Keratinocyte (primary cell): ENCODE measurements at regions not wholly inside any gene's neighbourhood (a gene's known extent, or its start where the extent isn't known, plus 50 kb on each side); places are given as distances from the start of the nearest gene placed in this dataset.
A peak's percentile ranks its signal among the peaks of the same experiment; 100 is the strongest.

Experiments used
- DNase-seq: peaks from one replicate; pipeline ENCODE4 v3.0.0-alpha.2; 2011; ENCODE audit warnings: low read depth, missing footprints, low spot score
- FAIRE-seq: peaks from 2 replicates; lab custom pipeline; 2011; peaks lifted over from hg19 to GRCh38; lab: Jason Lieb, UNC
- H2AFZ ChIP-seq: 2 replicates; pipeline ENCODE4 v1.6.0; 2012; ENCODE audit warnings: low read length, control low read depth, inconsistent platforms; ENCODE audit not compliant: control insufficient read depth
- H3K27ac ChIP-seq: 2 replicates; pipeline ENCODE4 v1.5.1; 2011; ENCODE audit warnings: low read length; ENCODE audit not compliant: control insufficient read depth, insufficient read depth
- H3K27me3 ChIP-seq: 3 replicates; pipeline ENCODE4 v1.6.0; 2011; ENCODE audit warnings: low read length; ENCODE audit not compliant: control insufficient read depth, insufficient read depth; ENCODE audit errors: extremely low read depth
- H3K36me3 ChIP-seq, 2 experiments: 2 replicates in 1 of 2; 3 replicates in 1 of 2; pipeline ENCODE4 v1.5.1; 2011; ENCODE audit warnings: low read length in 2 of 2, mild to moderate bottlenecking in 1 of 2; ENCODE audit not compliant: control insufficient read depth in 2 of 2, insufficient read depth in 2 of 2; ENCODE audit errors: extremely low read depth in 1 of 2
- H3K4me1 ChIP-seq: 3 replicates; pipeline ENCODE4 v1.5.1; 2011; ENCODE audit warnings: low read length; ENCODE audit not compliant: control insufficient read depth, insufficient read depth; ENCODE audit errors: extremely low read depth
- H3K4me2 ChIP-seq: 3 replicates; pipeline ENCODE4 v1.6.0; 2011; ENCODE audit warnings: low read depth, low read length; ENCODE audit not compliant: control insufficient read depth, insufficient read depth; ENCODE audit errors: extremely low read depth
- H3K4me3 ChIP-seq, 3 experiments: fragments of 200-600 bp in 1 of 3; sonication (generic) in 1 of 3; 2 replicates in 2 of 3; 3 replicates in 1 of 3; pipeline ENCODE4 v1.5.1; 2011 to 2016; ENCODE audit warnings: low read length in 3 of 3, mild to moderate bottlenecking in 3 of 3, control low read depth in 2 of 3, inconsistent platforms in 1 of 3, low read depth in 1 of 3, mixed read lengths in 1 of 3, mixed run types in 1 of 3, moderate library complexity in 1 of 3; ENCODE audit not compliant: control insufficient read depth in 2 of 3, insufficient read depth in 2 of 3; ENCODE audit errors: extremely low read depth in 1 of 3
- H3K79me2 ChIP-seq: 2 replicates; pipeline ENCODE4 v1.6.0; 2012; ENCODE audit warnings: low read length; ENCODE audit not compliant: control insufficient read depth, insufficient read depth
- H3K9ac ChIP-seq: 3 replicates; pipeline ENCODE4 v1.6.0; 2011; ENCODE audit warnings: low read length; ENCODE audit not compliant: control insufficient read depth, insufficient read depth; ENCODE audit errors: extremely low read depth
- H3K9me1 ChIP-seq: 3 replicates; pipeline ENCODE4 v1.6.0; 2011; ENCODE audit warnings: low read length; ENCODE audit not compliant: control insufficient read depth, insufficient read depth; ENCODE audit errors: extremely low read depth
- H3K9me3 ChIP-seq: 2 replicates; pipeline ENCODE4 v1.5.1; 2012; ENCODE audit warnings: low read depth, low read length; ENCODE audit not compliant: control insufficient read depth
- H4K20me1 ChIP-seq: 3 replicates; pipeline ENCODE4 v1.6.0; 2011; ENCODE audit warnings: low read length; ENCODE audit not compliant: control insufficient read depth, insufficient read depth; ENCODE audit errors: extremely low read depth
- CTCF ChIP-seq, 3 experiments: IDR thresholded peaks in 1 of 3; conservative IDR thresholded peaks in 1 of 3; optimal IDR thresholded peaks in 1 of 3; 2 replicates in 2 of 3; 3 replicates in 1 of 3; pipeline versions ENCODE3 to v1.5.1; 2011; ENCODE audit warnings: low read length in 3 of 3, mild to moderate bottlenecking in 3 of 3, moderate library complexity in 2 of 3, control low read depth in 1 of 3, inconsistent platforms in 1 of 3; ENCODE audit not compliant: insufficient read depth in 2 of 3; ENCODE audit errors: extremely low read depth in 1 of 3
- EZH2 ChIP-seq: IDR thresholded peaks from one replicate; pipeline ENCODE4 v1.6.1; 2012; ENCODE audit warnings: inconsistent platforms, mild to moderate bottlenecking, low read length, moderate library complexity
- dilution Hi-C: fragments of 300-500 bp; cut with MboI; formaldehyde crosslinking; loops from one replicate; pipeline ENCODE4 v1.7.0; 2020; ENCODE audit warnings: low sequenced_read_pairs; ENCODE audit not compliant: extremely low pct_ligation_motif_present
- small RNA-seq, 3 experiments: library from RNA; depleted of rRNA; stranded (forward); fragments of <200 nt; gene quantifications; one replicate each; pipeline ENCODE3, GENCODE V24; 2012; ENCODE audit warnings: low read depth in 3 of 3, low replicate concordance in 1 of 3; ENCODE audit not compliant: insufficient read length in 3 of 3

- Histone ChIP-seq H3K27me3 (no peaks in the 10 kb centered on the region), H3K4me2 (no peak overlapping the region), H4K20me1 (no peaks in the 10 kb centered on the region), H3K4me3 (no peak overlapping the region), H3K9me1 (no peaks in the 10 kb centered on the region), H3K27ac (no peak overlapping the region), H3K79me2 (no peaks in the 10 kb centered on the region), H3K9ac (no peak overlapping the region), H3K9me3 (no peaks in the 10 kb centered on the region), H3K4me1 (no peaks in the 10 kb centered on the region), H2AFZ (no peak overlapping the region), H3K36me3 (no peaks in the 10 kb centered on the region)
- peak; percentile 25 for DNase-seq
- dilution Hi-C loops: no loop called here
- FAIRE-seq: no peak
- TF ChIP-seq EZH2 (no peak), CTCF (optimal IDR thresholded peaks at IDR 0.05 in 1 of 3, IDR thresholded peaks at IDR 0.05 in 1 of 3, conservative IDR thresholded peaks at IDR 0.05 in 1 of 3; ENCODE audit: extremely low read depth in 1 of 3, insufficient read depth in 2 of 3, low read length in 3 of 3) (no peak)
Measured at GRCh38 chr11:28384418-28384817, 276.2 kb downstream of the METTL15 start.

- Histone ChIP-seq H3K9ac (no peak overlapping the region), H3K79me2 (no peaks in the 10 kb centered on the region), H3K9me3 (no peaks in the 10 kb centered on the region), H3K9me1 (no peaks in the 10 kb centered on the region), H3K4me2 (no peak overlapping the region), H3K27ac (no peak overlapping the region), H3K4me1 (no peaks in the 10 kb centered on the region), H3K4me3 (no peak overlapping the region), H2AFZ (no peak overlapping the region), H3K27me3 (no peaks in the 10 kb centered on the region), H3K36me3 (no peaks in the 10 kb centered on the region), H4K20me1 (no peaks in the 10 kb centered on the region)
- dilution Hi-C loops: no loop called here
- FAIRE-seq (no peak), DNase-seq (no peak)
- TF ChIP-seq EZH2 (no peak), CTCF (optimal IDR thresholded peaks at IDR 0.05 in 1 of 3, IDR thresholded peaks at IDR 0.05 in 1 of 3, conservative IDR thresholded peaks at IDR 0.05 in 1 of 3; ENCODE audit: extremely low read depth in 1 of 3, insufficient read depth in 2 of 3, low read length in 3 of 3) (no peak)
Measured at GRCh38 chr11:28383456-28383855, 275.3 kb downstream of the METTL15 start.

Small RNA genes lying in the stretch of these regions (small RNA-seq; reads per million reads assigned to genes)
- gene MIR8068: 0 reads per million in 3 experiments
- 0 reads per million in 3 experiments for gene RN7SL240P
